H1 (cell line): ENCODE measurements at regions not wholly inside any gene's neighbourhood (a gene's known extent, or its start where the extent isn't known, plus 50 kb on each side); places are given as distances from the start of the nearest gene placed in this dataset.

ENCODE experiments used
- CTCF ChIA-PET: fragments of 300-600 bp; sonication (Branson Sonifier 250); formaldehyde crosslinking; loops from one replicate; lab custom pipeline; 2021; ENCODE audit not compliant: partially characterized antibody; lab: Charles Lee
- POLR2A ChIA-PET: fragments of 300-600 bp; sonication (Branson Sonifier 250); formaldehyde crosslinking; loops from one replicate; lab custom pipeline; 2021; ENCODE audit warnings: inconsistent platforms; ENCODE audit not compliant: partially characterized antibody; lab: Charles Lee
- DNase-seq, 2 experiments: peaks; one replicate each; pipeline versions ENCODE4 v3.0.0 to v3.0.0-alpha.2; 2010 to 2022; ENCODE audit warnings: low spot score in 2 of 2, low read depth in 1 of 2, mixed read lengths in 1 of 2
- FAIRE-seq: peaks from 2 replicates; lab custom pipeline; 2011; peaks lifted over from hg19 to GRCh38; lab: Jason Lieb, UNC
- H2AFZ ChIP-seq: 2 replicates; pipeline ENCODE4 v1.8.1; 2012; ENCODE audit warnings: low read length, inconsistent platforms
- H2AK5ac ChIP-seq: 2 replicates; pipeline ENCODE4 v1.6.1; 2013; ENCODE audit warnings: low read depth, low read length
- H2BK120ac ChIP-seq: replicated peaks from 2 replicates; pipeline ENCODE3; 2013; ENCODE audit warnings: low read depth, low read length, inconsistent platforms
- H2BK12ac ChIP-seq: 2 replicates; pipeline ENCODE4 v1.6.1; 2013; ENCODE audit warnings: low read depth, low read length
- H2BK15ac ChIP-seq: 2 replicates; pipeline ENCODE4 v1.6.1; 2013; ENCODE audit warnings: low read length
- H2BK20ac ChIP-seq: 2 replicates; pipeline ENCODE4 v1.6.1; 2013; ENCODE audit warnings: low read length
- H2BK5ac ChIP-seq: 2 replicates; pipeline ENCODE4 v1.6.1; 2013; ENCODE audit warnings: low read depth, low read length
- H3K14ac ChIP-seq: 2 replicates; pipeline ENCODE4 v1.6.1; 2013; ENCODE audit warnings: inconsistent platforms; ENCODE audit not compliant: insufficient read length
- H3K18ac ChIP-seq: 2 replicates; pipeline ENCODE4 v1.6.1; 2013; ENCODE audit warnings: low read length; ENCODE audit errors: extremely low read depth
- H3K23ac ChIP-seq: 2 replicates; pipeline ENCODE4 v1.6.1; 2013; ENCODE audit warnings: inconsistent platforms; ENCODE audit not compliant: insufficient read length
- H3K23me2 ChIP-seq: 2 replicates; pipeline ENCODE4 v1.6.1; 2013; ENCODE audit warnings: low read depth, low read length
- H3K27ac ChIP-seq: 2 replicates; pipeline ENCODE4 v1.6.1; 2011; ENCODE audit warnings: low read depth, low read length, inconsistent platforms
- H3K27me3 ChIP-seq, 4 experiments: replicated peaks in 1 of 4; 1 replicate in 1 of 4; 2 replicates in 3 of 4; pipeline versions ENCODE4 v1.6.1 to v1.8.1; 2011 to 2013; ENCODE audit warnings: low read length in 3 of 4, mild to moderate bottlenecking in 3 of 4, inconsistent platforms in 2 of 4, mixed read lengths in 2 of 4, moderate library complexity in 1 of 4; ENCODE audit not compliant: control insufficient read depth in 3 of 4, insufficient read depth in 3 of 4; ENCODE audit errors: extremely low read depth in 1 of 4
- H3K36me3 ChIP-seq, 4 experiments: 2 replicates each; pipeline versions ENCODE4 v1.6.1 to v1.8.1; 2011 to 2013; ENCODE audit warnings: mild to moderate bottlenecking in 4 of 4, low read length in 3 of 4, moderate library complexity in 2 of 4, control low read depth in 1 of 4, inconsistent platforms in 1 of 4; ENCODE audit not compliant: insufficient read depth in 4 of 4, control insufficient read depth in 2 of 4
- H3K4ac ChIP-seq: replicated peaks from 2 replicates; pipeline ENCODE3; 2013; ENCODE audit warnings: low read length, low read depth, mixed read lengths, inconsistent platforms; ENCODE audit not compliant: insufficient read length
- H3K4me1 ChIP-seq, 4 experiments: replicated peaks in 1 of 4; 1 replicate in 1 of 4; 2 replicates in 3 of 4; pipeline versions ENCODE4 v1.6.1 to v1.8.1; 2011 to 2013; ENCODE audit warnings: low read length in 3 of 4, inconsistent platforms in 2 of 4, mixed read lengths in 1 of 4; ENCODE audit not compliant: insufficient read depth in 4 of 4, control insufficient read depth in 3 of 4
- H3K4me2 ChIP-seq, 2 experiments: 2 replicates each; pipeline versions ENCODE4 v1.6.1 to v1.8.1; 2011 to 2013; ENCODE audit warnings: low read depth in 2 of 2, low read length in 2 of 2, control low read depth in 1 of 2, inconsistent platforms in 1 of 2, mild to moderate bottlenecking in 1 of 2; ENCODE audit not compliant: insufficient read depth in 1 of 2
- H3K4me3 ChIP-seq, 4 experiments: fragments of 200-600, 300-600 bp in 1 of 4; sonication (generic), shearing (Covaris generic), sonication (Bioruptor Twin) in 1 of 4; 2 replicates each; pipeline versions ENCODE4 v1.5.1 to v1.8.1; 2011 to 2016; ENCODE audit warnings: low read length in 4 of 4, low read depth in 3 of 4, control low read depth in 2 of 4, inconsistent platforms in 2 of 4, mild to moderate bottlenecking in 2 of 4, mixed read lengths in 1 of 4, moderate library complexity in 1 of 4; ENCODE audit not compliant: insufficient read depth in 2 of 4; ENCODE audit errors: extremely low read depth in 1 of 4
- H3K56ac ChIP-seq: replicated peaks from 2 replicates; pipeline ENCODE3; 2013; ENCODE audit warnings: low read depth, mild to moderate bottlenecking, mixed read lengths, low read length, inconsistent platforms; ENCODE audit not compliant: insufficient read length
- H3K79me1 ChIP-seq: 2 replicates; pipeline ENCODE4 v1.6.1; 2013; ENCODE audit warnings: low read depth, low read length, control low read depth
- H3K79me2 ChIP-seq, 2 experiments: 2 replicates each; pipeline versions ENCODE4 v1.6.1 to v1.8.1; 2012 to 2013; ENCODE audit warnings: low read length in 2 of 2, mild to moderate bottlenecking in 2 of 2, inconsistent platforms in 1 of 2; ENCODE audit not compliant: insufficient read depth in 2 of 2, control insufficient read depth in 1 of 2
- H3K9ac ChIP-seq, 4 experiments: replicated peaks in 1 of 4; 1 replicate in 1 of 4; 2 replicates in 3 of 4; pipeline versions ENCODE4 v1.6.1 to v1.8.1; 2011 to 2013; ENCODE audit warnings: low read depth in 3 of 4, low read length in 3 of 4, control low read depth in 2 of 4, mild to moderate bottlenecking in 2 of 4, moderate library complexity in 2 of 4, inconsistent platforms in 1 of 4; ENCODE audit errors: extremely low read depth in 1 of 4
- H3K9me3 ChIP-seq, 2 experiments: 2 replicates each; pipeline versions ENCODE4 v1.6.1 to v1.8.1; 2012 to 2013; ENCODE audit warnings: mild to moderate bottlenecking in 2 of 2, moderate library complexity in 2 of 2, control low read depth in 1 of 2, inconsistent platforms in 1 of 2, low read depth in 1 of 2, low read length in 1 of 2, mixed read lengths in 1 of 2; ENCODE audit not compliant: insufficient read depth in 2 of 2
- H4K20me1 ChIP-seq, 2 experiments: replicated peaks in 1 of 2; 2 replicates each; pipeline versions ENCODE3 to v1.8.1; 2011 to 2013; ENCODE audit warnings: inconsistent platforms in 2 of 2, low read length in 2 of 2, mild to moderate bottlenecking in 1 of 2; ENCODE audit not compliant: insufficient read depth in 2 of 2, control insufficient read depth in 1 of 2
- H4K5ac ChIP-seq: 2 replicates; pipeline ENCODE4 v1.6.1; 2013; ENCODE audit warnings: low read length, low read depth, mixed read lengths, inconsistent platforms; ENCODE audit not compliant: insufficient read length
- H4K8ac ChIP-seq: 2 replicates; pipeline ENCODE4 v1.8.0; 2013; ENCODE audit warnings: mild to moderate bottlenecking, moderate library complexity, low read length, inconsistent platforms; ENCODE audit not compliant: insufficient read depth; ENCODE audit errors: extremely low read depth
- H4K91ac ChIP-seq: replicated peaks from 2 replicates; pipeline ENCODE3; 2013; ENCODE audit warnings: low read length, mixed read lengths, inconsistent platforms; ENCODE audit not compliant: insufficient read length
- POU5F1 ChIP-seq: IDR thresholded peaks from 2 replicates; pipeline ENCODE4 v1.6.1; 2011; ENCODE audit warnings: low read depth, mild to moderate bottlenecking, low read length, moderate library complexity
- WGBS, 2 experiments: shearing (Covaris generic) in 1 of 2; methylation state at CpG; one replicate each; pipeline versions ENCODE4 v1.1.6 to v1.1.7; 2013 to 2015; ENCODE audit warnings: low lambda C conversion rate in 2 of 2, mixed read lengths in 2 of 2, inconsistent platforms in 1 of 2, low coverage in 1 of 2, missing lambda C conversion rate in 1 of 2; ENCODE audit not compliant: insufficient replicate concordance in 2 of 2, insufficient coverage in 1 of 2, insufficient read length in 1 of 2; ENCODE audit errors: extremely low coverage in 1 of 2, missing lambda C conversion rate in 1 of 2; 5-methylcytosine and 5-hydroxymethylcytosine counted together

DNA sequence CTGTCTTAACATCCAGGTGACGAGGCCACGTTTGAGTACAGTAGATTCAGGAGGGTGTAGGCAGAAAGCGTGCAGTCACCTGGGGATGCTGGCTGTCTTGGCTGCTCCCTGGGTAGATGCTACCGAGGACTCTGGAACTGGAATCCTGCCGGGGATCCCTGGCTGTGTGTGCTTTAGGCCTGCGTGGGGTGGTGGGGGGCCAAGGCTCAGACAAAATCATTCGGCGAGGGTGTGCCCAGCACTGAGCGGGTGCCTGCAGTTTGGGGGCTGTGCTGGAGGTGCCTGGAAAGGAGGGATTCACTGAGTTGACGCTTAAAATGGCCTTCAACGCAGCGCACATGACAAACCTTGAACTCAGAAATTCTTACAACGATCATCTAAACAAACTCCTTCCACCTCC lies 93.5 kb upstream of the PODXL start:
- Histone ChIP-seq H3K79me2 (peaks cover 0 to 9% of the 10 kb centered on the region in 2 experiments; a peak in 3 of 4 replicates), H3K23me2 (peaks cover 10% of the 10 kb centered on the region), H3K27ac (no peak overlapping the region), H3K18ac (no peak overlapping the region; the same call in 1 of the 2 replicates), H2BK120ac (no peak overlapping the region), H4K91ac (peak overlapping the region; percentile 81), H3K23ac (no peak overlapping the region), H3K9ac (no peak overlapping the region), H4K8ac (no peak overlapping the region; the same call in 1 of the 2 replicates), H3K4me3 (no peak overlapping the region), H2AFZ (no peak overlapping the region), H4K5ac (no peak overlapping the region), H2AK5ac (peak overlapping the region; percentile 75; the same call in 1 of the 2 replicates), H4K20me1 (peaks cover 0 to 5% of the 10 kb centered on the region in 2 experiments), H3K9me3 (no peaks in the 10 kb centered on the region), H2BK15ac (peak overlapping the region; percentile 23; the same call in 1 of the 2 replicates), H3K4ac (no peak overlapping the region), H3K4me2 (no peak overlapping the region; a peak in 1 of 4 replicates), H2BK12ac (peak overlapping the region; percentile 97; the same call in 1 of the 2 replicates), H3K4me1 (peaks cover 0 to 32% (median 24%) of the 10 kb centered on the region in 4 experiments; a peak in 6 of 7 replicates), H3K14ac (no peak overlapping the region), H2BK20ac (peak overlapping the region; percentile 93; the same call in 1 of the 2 replicates), H3K27me3 (no peaks in the 10 kb centered on the region; a peak in 1 of 7 replicates), H3K56ac (no peak overlapping the region), H3K79me1 (peaks cover 6% of the 10 kb centered on the region; the same call in 1 of the 2 replicates), H3K36me3 (no peaks in the 10 kb centered on the region), H2BK5ac (no peak overlapping the region)
- CTCF ChIA-PET: interaction anchor here (1.0 to 6.4 kb wide), 10 partner anchors 8 to 141 kb away, joined by 3 to 53 read pairs (median 5); no protein-coding TSS in a partner anchor
- TF ChIP-seq POU5F1: no peak
- DNase-seq (no peak), FAIRE-seq (no peak)
- WGBS, 2 experiments: 89% methylated on average over 13 of the region's 13 CpGs; no CpG with 5 or more reads in 1 of the 2 experiments
- POLR2A ChIA-PET: interaction anchor here (1.0 to 2.7 kb wide), 7 partner anchors 12 to 156 kb away, joined by 3 to 18 read pairs (median 4); no protein-coding TSS in a partner anchor
